Panc1 (cell line): ENCODE measurements at regions not wholly inside any gene's neighbourhood (a gene's known extent, or its start where the extent isn't known, plus 50 kb on each side); places are given as distances from the start of the nearest gene placed in this dataset.
"Not testable (repeated sequence)": the region's sequence is repeated elsewhere in the genome, so short reads cannot be mapped to it uniquely, and the experiment has no call there.

Experiments
- ATAC-seq: fragments of 200-7000 bp; cut with Tn5 transposase; 2 replicates; pipeline ENCODE4 v1.9.1; 2020; ENCODE audit warnings: mild to moderate bottlenecking, moderate library complexity
- BruUV-seq: library from RNA; stranded (reverse); fragments of 400-500 nt; replicated peaks from 2 replicates; lab custom pipeline; 2021; lab: Mats Ljungman, UMichigan
- CTCF ChIA-PET: fragments of 300-600 bp; sonication (Branson Sonifier 250); formaldehyde crosslinking; loops from one replicate; lab custom pipeline; 2022; ENCODE audit warnings: antibody characterized with exemption; lab: Charles Lee
- POLR2A ChIA-PET: fragments of 300-600 bp; sonication (Branson Sonifier 250); formaldehyde crosslinking; loops from one replicate; lab custom pipeline; 2022; ENCODE audit warnings: antibody characterized with exemption; lab: Charles Lee
- DNase-seq: peaks from one replicate; pipeline ENCODE4 v3.0.0-alpha.2; 2010; ENCODE audit warnings: low read depth, low spot score
- H3K27ac ChIP-seq: 2 replicates; pipeline ENCODE4 v1.5.1; 2011; ENCODE audit warnings: mild to moderate bottlenecking, low read length, inconsistent platforms
- H3K27me3 ChIP-seq: fragments of 200-500 bp; sonication (Bioruptor generic); 2 replicates; pipeline ENCODE4 v1.6.0; 2014; ENCODE audit warnings: low read length, inconsistent platforms; ENCODE audit not compliant: control insufficient read depth, insufficient read depth
- H3K36me3 ChIP-seq: fragments of 200-500 bp; sonication (Bioruptor generic); 2 replicates; pipeline ENCODE4 v1.5.1; 2014; ENCODE audit warnings: inconsistent platforms, mild to moderate bottlenecking, low read length, moderate library complexity; ENCODE audit not compliant: control insufficient read depth, insufficient read depth
- H3K4me1 ChIP-seq: 2 replicates; pipeline ENCODE4 v1.5.1; 2011; ENCODE audit warnings: inconsistent platforms, mild to moderate bottlenecking, low read length, moderate library complexity; ENCODE audit not compliant: control insufficient read depth, insufficient read depth
- H3K4me3 ChIP-seq, 2 experiments: 2 replicates each; pipeline ENCODE4 v1.5.1; 2011 to 2012; ENCODE audit warnings: low read depth in 2 of 2, low read length in 2 of 2, mild to moderate bottlenecking in 2 of 2, inconsistent platforms in 1 of 2, moderate library complexity in 1 of 2
- H3K9me3 ChIP-seq: fragments of 200-500 bp; sonication (Bioruptor generic); 2 replicates; pipeline ENCODE4 v1.5.1; 2014; ENCODE audit warnings: low read depth, mild to moderate bottlenecking, inconsistent platforms, low read length, moderate library complexity; ENCODE audit not compliant: control insufficient read depth, insufficient read depth
- POLR2AphosphoS5 ChIP-seq: IDR thresholded peaks from 2 replicates; pipeline ENCODE4 v1.6.1; 2012; ENCODE audit warnings: mild to moderate bottlenecking, low read depth, low read length, moderate library complexity
- REST ChIP-seq, 2 experiments: IDR thresholded peaks; 2 replicates each; pipeline ENCODE4 v1.6.1; 2011 to 2012; ENCODE audit warnings: low read depth in 2 of 2, control low read depth in 1 of 2, low read length in 1 of 2, mild to moderate bottlenecking in 1 of 2, moderate library complexity in 1 of 2; ENCODE audit not compliant: insufficient read depth in 1 of 2
- SIN3A ChIP-seq: IDR thresholded peaks from 2 replicates; pipeline ENCODE4 v1.6.1; 2012; ENCODE audit warnings: low read depth, mild to moderate bottlenecking, low read length, moderate library complexity, borderline replicate concordance; ENCODE audit not compliant: insufficient read depth
- TCF7L2 ChIP-seq: IDR thresholded peaks from 2 replicates; pipeline ENCODE4 v1.6.1; 2011; ENCODE audit warnings: mild to moderate bottlenecking, low read depth, low read length, inconsistent platforms
- in situ Hi-C: cut with HindIII; loops from 2 replicates; pipeline ENCODE4 v1.10.0; 2016; ENCODE audit warnings: low sequenced_read_pairs, low pct_unique_long_range_greater_than_20kb
- intact Hi-C: fragments of 100-400 bp; cut with micrococcal nuclease; formaldehyde crosslinking; loops from one replicate; pipeline ENCODE4 v1.10.0; 2022; ENCODE audit not compliant: unreplicated experiment
- TF ChIP-seq, protein P1 (sequence below): fragments of 450-650 bp; IDR thresholded peaks from 2 replicates; pipeline ENCODE4 v1.5.1; 2017; ENCODE audit warnings: mild to moderate bottlenecking

DNA sequence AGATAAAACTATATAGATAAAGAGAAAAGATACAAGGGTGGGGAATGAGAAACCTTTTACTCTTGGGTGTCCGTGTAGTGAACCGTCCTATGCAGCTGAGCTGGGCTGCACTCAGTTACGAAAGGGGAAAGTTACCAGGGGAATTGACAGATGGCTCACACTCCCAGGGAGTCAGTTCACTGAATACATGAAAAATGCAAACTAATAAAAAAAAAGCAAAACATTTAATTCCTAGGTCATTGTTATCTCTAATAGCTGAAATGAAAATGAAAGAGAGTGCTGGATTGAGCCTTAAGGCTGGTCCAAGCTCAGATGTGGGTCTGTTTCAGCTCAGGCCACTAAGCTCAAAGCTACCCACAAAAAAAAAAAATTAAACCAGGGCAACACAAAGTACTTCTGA lies 138.0 kb downstream of the THBS2 start:
- ChIA-PET POLR2A (no interaction called here), CTCF (no interaction called here)
- Histone ChIP-seq H3K4me3 (no peak overlapping the region), H3K27ac (no peak overlapping the region), H3K27me3 (no peaks in the 10 kb centered on the region), H3K9me3 (no peaks in the 10 kb centered on the region), H3K4me1 (no peaks in the 10 kb centered on the region), H3K36me3 (no peaks in the 10 kb centered on the region)
- intact Hi-C loops = no loop called here
- in situ Hi-C loops = no loop called here
- DNase-seq = no peak
- no TSS peak for BruUV-seq
- no peak for ATAC-seq
- no peak for TF ChIP-seq POLR2AphosphoS5
- no peak for TF ChIP-seq REST (IDR thresholded peaks at IDR 0.05; ENCODE audit: insufficient read depth in 1 of 2, low read depth in 2 of 2, low read length in 1 of 2)
- TF ChIP-seq TCF7L2 = no peak
- TF ChIP-seq, protein P1, sequence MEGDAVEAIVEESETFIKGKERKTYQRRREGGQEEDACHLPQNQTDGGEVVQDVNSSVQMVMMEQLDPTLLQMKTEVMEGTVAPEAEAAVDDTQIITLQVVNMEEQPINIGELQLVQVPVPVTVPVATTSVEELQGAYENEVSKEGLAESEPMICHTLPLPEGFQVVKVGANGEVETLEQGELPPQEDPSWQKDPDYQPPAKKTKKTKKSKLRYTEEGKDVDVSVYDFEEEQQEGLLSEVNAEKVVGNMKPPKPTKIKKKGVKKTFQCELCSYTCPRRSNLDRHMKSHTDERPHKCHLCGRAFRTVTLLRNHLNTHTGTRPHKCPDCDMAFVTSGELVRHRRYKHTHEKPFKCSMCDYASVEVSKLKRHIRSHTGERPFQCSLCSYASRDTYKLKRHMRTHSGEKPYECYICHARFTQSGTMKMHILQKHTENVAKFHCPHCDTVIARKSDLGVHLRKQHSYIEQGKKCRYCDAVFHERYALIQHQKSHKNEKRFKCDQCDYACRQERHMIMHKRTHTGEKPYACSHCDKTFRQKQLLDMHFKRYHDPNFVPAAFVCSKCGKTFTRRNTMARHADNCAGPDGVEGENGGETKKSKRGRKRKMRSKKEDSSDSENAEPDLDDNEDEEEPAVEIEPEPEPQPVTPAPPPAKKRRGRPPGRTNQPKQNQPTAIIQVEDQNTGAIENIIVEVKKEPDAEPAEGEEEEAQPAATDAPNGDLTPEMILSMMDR = no peak
- no peak for TF ChIP-seq SIN3A

GRCh38 chr6:169114632-169115031 lies 139.0 kb downstream of the THBS2 start:
- H3K36me3 ChIP-seq, H3K4me1 ChIP-seq, H3K4me3 ChIP-seq, H3K27me3 ChIP-seq, H3K27ac ChIP-seq, ATAC-seq, intact Hi-C loops, DNase-seq, BruUV-seq, in situ Hi-C loops, H3K9me3 ChIP-seq: not testable (repeated sequence)
- ChIA-PET POLR2A (interaction anchor here (0.9 kb wide), 1 partner anchor 50 kb away, joined by 4 read pairs; no protein-coding TSS in a partner anchor), CTCF (interaction anchor here (0.6 kb wide), 1 partner anchor 98 kb away, joined by 3 read pairs; no protein-coding TSS in a partner anchor)

DNA sequence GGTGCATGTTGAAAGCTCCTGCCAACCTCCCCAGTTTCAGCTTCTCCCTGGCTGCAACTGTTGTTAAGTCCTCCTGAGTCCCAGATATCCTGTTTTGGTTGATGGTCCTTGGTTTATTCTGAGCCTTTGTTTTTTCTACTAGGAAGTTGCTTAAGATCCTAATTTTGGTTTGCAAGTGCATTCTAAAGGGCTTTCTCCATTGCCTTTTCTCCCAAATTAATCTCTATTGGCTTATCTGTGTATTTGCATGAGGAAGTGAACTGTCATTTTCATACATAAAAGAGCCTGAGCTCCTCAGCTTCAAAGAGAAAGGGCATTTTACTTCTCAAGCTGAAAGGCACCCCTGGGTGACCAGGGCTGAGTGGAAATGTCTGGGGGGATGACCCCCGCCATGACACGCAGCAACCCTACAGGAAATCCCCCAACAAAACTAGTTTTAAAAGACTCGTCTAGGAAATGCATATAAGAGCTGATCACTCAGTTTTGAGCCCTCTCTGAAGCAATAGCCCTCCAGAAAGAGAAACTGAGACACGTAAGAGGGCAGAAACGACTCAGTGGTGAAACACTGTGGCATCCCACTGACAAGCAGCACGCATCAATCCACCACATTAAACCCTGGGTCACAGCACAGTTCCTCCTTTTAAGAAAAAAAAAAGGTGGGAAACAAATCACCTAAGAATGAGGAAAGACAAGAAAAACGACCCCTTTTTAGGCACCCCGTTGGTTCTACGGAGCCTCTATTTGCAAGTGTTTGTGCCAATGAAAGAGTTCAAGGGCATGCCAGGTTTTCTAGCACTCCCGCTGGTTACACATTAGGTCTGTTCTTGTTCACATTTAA lies 140.9 kb downstream of the THBS2 start:
- Histone ChIP-seq H3K36me3 (no peaks in the 10 kb centered on the region), H3K27ac (no peak overlapping the region), H3K4me1 (no peaks in the 10 kb centered on the region), H3K4me3 (no peak overlapping the region), H3K27me3 (no peaks in the 10 kb centered on the region), H3K9me3 (no peaks in the 10 kb centered on the region)
- in situ Hi-C loops = no loop called here
- TF ChIP-seq SIN3A (no peak), TCF7L2 (no peak), POLR2AphosphoS5 (no peak)
- TF ChIP-seq, protein P1 = no peak
- no TSS peak for BruUV-seq
- no peak for DNase-seq
- ATAC-seq = no peak
- intact Hi-C loops = no loop called here
- ChIA-PET CTCF (no interaction called here), POLR2A (no interaction called here)
